ENCODE measurements at regions not wholly inside any gene's neighbourhood (a gene's known extent, or its start where the extent isn't known, plus 50 kb on each side); places are given as distances from the start of the nearest gene placed in this dataset.

DNA sequence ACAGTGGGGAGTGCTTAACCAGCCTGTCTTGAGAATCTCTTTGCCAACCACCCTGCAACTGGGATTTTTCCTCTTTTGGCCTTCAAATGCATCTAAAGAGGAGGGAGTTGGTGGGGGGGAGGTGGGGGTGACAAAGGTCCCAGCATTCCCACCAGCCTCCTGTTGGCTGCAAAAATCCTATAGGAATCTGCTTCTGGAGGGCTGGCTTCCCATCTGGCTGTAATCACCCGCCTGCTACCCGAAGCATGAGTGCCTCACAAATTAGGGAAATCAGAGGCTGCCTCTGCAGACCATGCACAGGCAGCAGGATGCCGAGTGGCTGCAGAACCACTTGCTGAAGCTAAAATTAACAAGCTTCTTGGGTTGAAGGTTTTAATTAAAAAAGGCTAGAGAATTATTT is 73.9 kb upstream of the WSCD2 start:
- TF ChIP-seq, protein P1, sequence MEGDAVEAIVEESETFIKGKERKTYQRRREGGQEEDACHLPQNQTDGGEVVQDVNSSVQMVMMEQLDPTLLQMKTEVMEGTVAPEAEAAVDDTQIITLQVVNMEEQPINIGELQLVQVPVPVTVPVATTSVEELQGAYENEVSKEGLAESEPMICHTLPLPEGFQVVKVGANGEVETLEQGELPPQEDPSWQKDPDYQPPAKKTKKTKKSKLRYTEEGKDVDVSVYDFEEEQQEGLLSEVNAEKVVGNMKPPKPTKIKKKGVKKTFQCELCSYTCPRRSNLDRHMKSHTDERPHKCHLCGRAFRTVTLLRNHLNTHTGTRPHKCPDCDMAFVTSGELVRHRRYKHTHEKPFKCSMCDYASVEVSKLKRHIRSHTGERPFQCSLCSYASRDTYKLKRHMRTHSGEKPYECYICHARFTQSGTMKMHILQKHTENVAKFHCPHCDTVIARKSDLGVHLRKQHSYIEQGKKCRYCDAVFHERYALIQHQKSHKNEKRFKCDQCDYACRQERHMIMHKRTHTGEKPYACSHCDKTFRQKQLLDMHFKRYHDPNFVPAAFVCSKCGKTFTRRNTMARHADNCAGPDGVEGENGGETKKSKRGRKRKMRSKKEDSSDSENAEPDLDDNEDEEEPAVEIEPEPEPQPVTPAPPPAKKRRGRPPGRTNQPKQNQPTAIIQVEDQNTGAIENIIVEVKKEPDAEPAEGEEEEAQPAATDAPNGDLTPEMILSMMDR (IDR thresholded peaks at IDR 0.05; ENCODE audit: low read depth, low read length), result no peak
- no peak for TF ChIP-seq EZH2phosphoT487 (IDR thresholded peaks at IDR 0.05; ENCODE audit: low read depth)
